Endothelial cell of umbilical vein (primary cell): ENCODE measurements at regions not wholly inside any gene's neighbourhood (a gene's known extent, or its start where the extent isn't known, plus 50 kb on each side); places are given as distances from the start of the nearest gene placed in this dataset.

Experiments
- BruUV-seq: library from RNA; stranded (reverse); fragments of 400-500 nt; replicated peaks from 2 replicates; lab custom pipeline; 2021; lab: Mats Ljungman, UMichigan
- CTCF ChIA-PET: fragments of 300-600, 350-600 bp; sonication (Branson Sonifier 250); formaldehyde crosslinking; loops from one replicate; lab custom pipeline; 2021; ENCODE audit warnings: antibody characterized with exemption, inconsistent platforms; lab: Charles Lee
- POLR2A ChIA-PET: fragments of 300-600, 350-600 bp; sonication (Branson Sonifier 250); formaldehyde crosslinking; loops from one replicate; lab custom pipeline; 2021; ENCODE audit warnings: antibody characterized with exemption, inconsistent platforms; lab: Charles Lee
- DNase-seq: peaks from one replicate; pipeline ENCODE4 v3.0.0-alpha.2; 2011; ENCODE audit warnings: low read depth, low spot score
- FAIRE-seq: peaks from 2 replicates; lab custom pipeline; 2011; peaks lifted over from hg19 to GRCh38; lab: Jason Lieb, UNC
- H2AFZ ChIP-seq: 2 replicates; pipeline ENCODE4 v1.6.0; 2012; ENCODE audit warnings: low read depth, low read length, control low read depth, inconsistent platforms
- H3K27ac ChIP-seq: 2 replicates; pipeline ENCODE4 v1.5.1; 2011; ENCODE audit warnings: low read depth, mild to moderate bottlenecking, control low read depth, low read length, moderate library complexity; ENCODE audit not compliant: insufficient read depth
- H3K27me3 ChIP-seq, 2 experiments: 2 replicates each; pipeline versions ENCODE4 v1.6.0 to v1.6.1; 2011; ENCODE audit warnings: low read length in 2 of 2, mixed read lengths in 1 of 2; ENCODE audit not compliant: control insufficient read depth in 2 of 2, insufficient read depth in 2 of 2
- H3K36me3 ChIP-seq, 2 experiments: 2 replicates in 1 of 2; 3 replicates in 1 of 2; pipeline ENCODE4 v1.5.1; 2011; ENCODE audit warnings: low read length in 2 of 2, mild to moderate bottlenecking in 1 of 2, moderate library complexity in 1 of 2; ENCODE audit not compliant: control insufficient read depth in 2 of 2, insufficient read depth in 2 of 2; ENCODE audit errors: extremely low read depth in 1 of 2
- H3K4me1 ChIP-seq: 3 replicates; pipeline ENCODE4 v1.5.1; 2011; ENCODE audit warnings: mild to moderate bottlenecking, low read length; ENCODE audit not compliant: control insufficient read depth, insufficient read depth; ENCODE audit errors: extremely low read depth
- H3K4me2 ChIP-seq: 2 replicates; pipeline ENCODE4 v1.6.1; 2011; ENCODE audit warnings: low read length, control low read depth, mixed read lengths; ENCODE audit not compliant: insufficient read depth
- H3K4me3 ChIP-seq, 3 experiments: fragments of 200-600 bp in 1 of 3; sonication (generic), shearing (Covaris generic) in 1 of 3; replicated peaks in 1 of 3; 2 replicates each; pipeline ENCODE4 v1.5.1; 2011 to 2016; ENCODE audit warnings: control low read depth in 3 of 3, low read length in 3 of 3, mild to moderate bottlenecking in 2 of 3, inconsistent platforms in 1 of 3, low read depth in 1 of 3, moderate library complexity in 1 of 3; ENCODE audit not compliant: insufficient read depth in 1 of 3
- H3K79me2 ChIP-seq: 2 replicates; pipeline ENCODE4 v1.6.0; 2012; ENCODE audit warnings: low read length, inconsistent platforms; ENCODE audit not compliant: control insufficient read depth, insufficient read depth
- H3K9ac ChIP-seq: replicated peaks from 2 replicates; pipeline ENCODE3; 2011; ENCODE audit warnings: low read length, control low read depth; ENCODE audit not compliant: insufficient read depth; ENCODE audit errors: extremely low read depth
- H3K9me1 ChIP-seq: replicated peaks from 3 replicates; pipeline ENCODE4 v1.6.0; 2011; ENCODE audit warnings: mild to moderate bottlenecking, low read length; ENCODE audit not compliant: control insufficient read depth, insufficient read depth; ENCODE audit errors: extremely low read depth
- H3K9me3 ChIP-seq: replicated peaks from 2 replicates; pipeline ENCODE4 v1.5.1; 2012; ENCODE audit warnings: low read length, inconsistent platforms; ENCODE audit not compliant: control insufficient read depth, insufficient read depth
- H4K20me1 ChIP-seq: replicated peaks from 2 replicates; pipeline ENCODE3; 2011; ENCODE audit warnings: mild to moderate bottlenecking, low read length; ENCODE audit not compliant: control insufficient read depth, insufficient read depth; ENCODE audit errors: extremely low read depth
- CTCF ChIP-seq, 2 donors: IDR thresholded peaks; 1 replicate in 1 of 2; 2 replicates in 1 of 2; pipeline ENCODE4 v1.5.1; 2011; ENCODE audit warnings: low read length in 2 of 2, mild to moderate bottlenecking in 2 of 2, moderate library complexity in 2 of 2, control low read depth in 1 of 2, inconsistent platforms in 1 of 2, low read depth in 1 of 2; ENCODE audit not compliant: insufficient read depth in 1 of 2; ENCODE audit errors: extremely low read depth in 1 of 2
- EZH2 ChIP-seq: IDR thresholded peaks from 2 replicates; pipeline ENCODE4 v1.6.1; 2012; ENCODE audit warnings: borderline replicate concordance, low read depth, mild to moderate bottlenecking, moderate library complexity, low read length, inconsistent platforms; ENCODE audit not compliant: severe bottlenecking
- FOS ChIP-seq: IDR thresholded peaks from 2 replicates; pipeline ENCODE4 v1.6.1; 2011; ENCODE audit warnings: mild to moderate bottlenecking, low read length, moderate library complexity, borderline replicate concordance; ENCODE audit not compliant: insufficient read depth
- GATA2 ChIP-seq: IDR thresholded peaks from 2 replicates; pipeline ENCODE4 v1.7.0; 2011; ENCODE audit warnings: low read depth, mild to moderate bottlenecking, moderate library complexity, mixed read lengths, low read length; ENCODE audit not compliant: insufficient read length, insufficient read depth
- JUN ChIP-seq: IDR thresholded peaks from 2 replicates; pipeline ENCODE4 v1.6.1; 2011; ENCODE audit warnings: borderline replicate concordance, low read depth; ENCODE audit not compliant: insufficient read length, insufficient read depth
- MAX ChIP-seq: IDR thresholded peaks from 2 replicates; pipeline ENCODE4 v1.6.1; 2011; ENCODE audit not compliant: insufficient read depth, insufficient read length
- MYC ChIP-seq: IDR thresholded peaks from one replicate; pipeline ENCODE4 v1.6.1; 2011; ENCODE audit warnings: mild to moderate bottlenecking, low read depth, low read length
- POLR2A ChIP-seq: IDR thresholded peaks from 2 replicates; pipeline ENCODE4 v1.6.1; 2012; ENCODE audit warnings: low read depth, mild to moderate bottlenecking, control low read depth, low read length
- POLR2AphosphoS5 ChIP-seq: IDR thresholded peaks from 2 replicates; pipeline ENCODE4 v1.6.1; 2012; ENCODE audit warnings: low read depth, mild to moderate bottlenecking, control low read depth, low read length, moderate library complexity; ENCODE audit not compliant: insufficient read depth
- dilution Hi-C: fragments of 300-500 bp; cut with MboI; formaldehyde crosslinking; loops from one replicate; pipeline ENCODE4 v1.15.0; 2019; ENCODE audit warnings: low sequenced_read_pairs; ENCODE audit not compliant: extremely low pct_ligation_motif_present
- intact Hi-C: fragments of 100-400 bp; cut with micrococcal nuclease; formaldehyde crosslinking; loops from one replicate; pipeline ENCODE4 v1.10.0; 2022

- POLR2A ChIA-PET, result no interaction called here
- no peak overlapping the region for H3K27ac ChIP-seq
- H3K27me3 ChIP-seq, result no peaks in the 10 kb centered on the region
- CTCF ChIA-PET, result interaction anchor here (0.9 kb wide), 1 partner anchor 45 kb away, joined by 3 read pairs; no protein-coding TSS in a partner anchor
- H3K4me2 ChIP-seq, result no peak overlapping the region
- no TSS peak for BruUV-seq
- TF ChIP-seq JUN (no peak), MYC (no peak), CTCF (IDR thresholded peaks at IDR 0.05; ENCODE audit: extremely low read depth in 1 of 2, insufficient read depth in 1 of 2, low read depth in 1 of 2, low read length in 2 of 2) (no peak), FOS (no peak), GATA2 (no peak), MAX (no peak), POLR2A (no peak), EZH2 (no peak), POLR2AphosphoS5 (no peak)
- no peak overlapping the region for H3K9ac ChIP-seq
- DNase-seq (no peak), FAIRE-seq (no peak)
- H3K79me2 ChIP-seq, result no peaks in the 10 kb centered on the region
- intact Hi-C loops (no loop called here), dilution Hi-C loops (no loop called here)
- no peak overlapping the region for H2AFZ ChIP-seq
- no peaks in the 10 kb centered on the region for H3K9me1 ChIP-seq
- H4K20me1 ChIP-seq, result no peaks in the 10 kb centered on the region
- no peaks in the 10 kb centered on the region for H3K36me3 ChIP-seq
- H3K4me3 ChIP-seq, result no peak overlapping the region
- no peaks in the 10 kb centered on the region for H3K4me1 ChIP-seq
- no peaks in the 10 kb centered on the region for H3K9me3 ChIP-seq
Measured at GRCh38 chr13:105971738-105972137, 563.7 kb downstream of the EFNB2 start.
